Duodenal mucosa (tissue), 2 donors: ENCODE measurements at regions not wholly inside any gene's neighbourhood (a gene's known extent, or its start where the extent isn't known, plus 50 kb on each side); places are given as distances from the start of the nearest gene placed in this dataset.
"Not testable (repeated sequence)": the region's sequence is repeated elsewhere in the genome, so short reads cannot be mapped to it uniquely, and the experiment has no call there.

Experiments used
- H3K27ac ChIP-seq: one replicate; pipeline ENCODE4 v1.7.0; 2013; ENCODE audit warnings: low read depth, low read length
- H3K27me3 ChIP-seq, 2 donors: one replicate each; pipeline ENCODE4 v1.7.0; 2013; ENCODE audit warnings: low read length in 2 of 2, control low read depth in 1 of 2; ENCODE audit not compliant: insufficient read depth in 2 of 2, control insufficient read depth in 1 of 2
- H3K36me3 ChIP-seq, 2 donors: one replicate each; pipeline ENCODE4 v1.7.0; 2013; ENCODE audit warnings: low read length in 2 of 2, control low read depth in 1 of 2; ENCODE audit not compliant: insufficient read depth in 2 of 2, control insufficient read depth in 1 of 2
- H3K4me1 ChIP-seq, 2 donors: one replicate each; pipeline ENCODE4 v1.7.0; 2013; ENCODE audit warnings: low read length in 2 of 2, control low read depth in 1 of 2; ENCODE audit not compliant: insufficient read depth in 2 of 2, control insufficient read depth in 1 of 2
- H3K4me3 ChIP-seq, 2 donors: one replicate each; pipeline ENCODE4 v1.7.0; 2013; ENCODE audit warnings: low read length in 2 of 2, low read depth in 1 of 2
- H3K9ac ChIP-seq, 2 donors: one replicate each; pipeline ENCODE4 v1.7.0; 2013; ENCODE audit warnings: low read length in 2 of 2, low read depth in 1 of 2
- H3K9me3 ChIP-seq, 2 donors: one replicate each; pipeline ENCODE4 v1.7.0; 2013; ENCODE audit warnings: low read length in 2 of 2, control low read depth in 1 of 2; ENCODE audit not compliant: control insufficient read depth in 1 of 2

GRCh38 chr1:189782295-189782694 lies 695.4 kb downstream of the BRINP3 start:
- Histone ChIP-seq H3K4me3 (no peak overlapping the region), H3K9me3 (no peaks in the 10 kb centered on the region), H3K36me3 (no peaks in the 10 kb centered on the region), H3K9ac (no peak overlapping the region), H3K27me3 (no peaks in the 10 kb centered on the region), H3K27ac (no peak overlapping the region), H3K4me1 (no peaks in the 10 kb centered on the region)

- no peaks in the 10 kb centered on the region for H3K36me3 ChIP-seq
- no peak overlapping the region for H3K9ac ChIP-seq
- no peak overlapping the region for H3K27ac ChIP-seq
These were observed 694.2 kb downstream of the BRINP3 start for GRCh38 chr1:189783456-189783855.

GRCh38 chr1:189786761-189787160 lies 690.9 kb downstream of the BRINP3 start:
- Histone ChIP-seq H3K9ac (no peak overlapping the region), H3K4me3 (no peak overlapping the region), H3K4me1 (no peaks in the 10 kb centered on the region), H3K36me3 (no peaks in the 10 kb centered on the region), H3K9me3 (no peaks in the 10 kb centered on the region), H3K27me3 (no peaks in the 10 kb centered on the region), H3K27ac (no peak overlapping the region)

More at GRCh38 chr1:189783456-189783855, 694.2 kb downstream of the BRINP3 start:
- no peaks in the 10 kb centered on the region for H3K27me3 ChIP-seq
- H3K4me3 ChIP-seq, result no peak overlapping the region
- H3K9me3 ChIP-seq, result no peaks in the 10 kb centered on the region
- no peaks in the 10 kb centered on the region for H3K4me1 ChIP-seq

- Histone ChIP-seq H3K36me3 (no peaks in the 10 kb centered on the region), H3K9ac (no peak overlapping the region), H3K27ac (no peak overlapping the region), H3K27me3 (no peaks in the 10 kb centered on the region), H3K4me3 (no peak overlapping the region), H3K9me3 (no peaks in the 10 kb centered on the region), H3K4me1 (no peaks in the 10 kb centered on the region)
These were observed 690.5 kb downstream of the BRINP3 start for GRCh38 chr1:189787201-189787600.

DNA sequence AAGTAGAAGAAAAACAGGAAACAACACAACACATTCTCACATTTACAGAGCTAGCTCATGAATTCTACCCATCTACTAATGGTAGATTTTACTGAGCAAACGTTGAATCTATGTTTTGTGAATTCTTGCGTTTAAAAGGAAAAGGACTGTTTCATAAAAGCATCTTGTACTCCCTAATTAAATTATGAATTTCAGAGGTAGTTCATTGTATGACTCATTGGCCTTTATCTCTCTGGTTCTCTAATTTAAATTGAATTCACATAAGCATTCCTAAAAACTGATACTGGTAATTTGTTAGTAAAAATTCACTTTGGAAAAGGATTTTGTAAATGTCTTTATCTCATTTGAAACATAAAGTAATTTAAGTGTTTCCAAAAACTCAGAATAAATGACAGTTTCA lies 687.3 kb downstream of the BRINP3 start:
- H3K9ac ChIP-seq, result no peak overlapping the region
- H3K36me3 ChIP-seq, result no peaks in the 10 kb centered on the region
- H3K4me1 ChIP-seq, result no peaks in the 10 kb centered on the region
- no peak overlapping the region for H3K4me3 ChIP-seq
- H3K27ac ChIP-seq, result no peak overlapping the region
- H3K9me3 ChIP-seq, result no peaks in the 10 kb centered on the region
- no peaks in the 10 kb centered on the region for H3K27me3 ChIP-seq

DNA sequence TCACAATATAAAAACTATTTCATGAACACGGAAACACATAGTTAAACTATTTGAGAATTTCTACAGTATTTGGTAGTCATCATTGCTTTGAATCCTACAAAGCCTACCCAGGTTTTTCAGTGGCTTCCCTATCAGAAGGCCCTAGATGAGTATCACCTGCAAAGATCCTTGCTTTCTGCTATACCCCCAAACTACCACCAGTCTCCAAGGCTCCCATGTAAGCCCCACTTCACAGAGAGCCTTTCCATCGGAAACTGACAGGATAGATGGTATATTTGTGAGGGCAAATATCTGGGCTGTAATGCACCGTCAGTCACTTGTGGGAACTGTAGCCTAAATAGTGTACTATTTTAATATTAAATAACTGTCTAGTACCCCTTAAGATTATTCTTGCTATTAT lies 674.3 kb downstream of the BRINP3 start:
- H3K9ac ChIP-seq, result no peak overlapping the region
- H3K4me1 ChIP-seq, result no peaks in the 10 kb centered on the region
- no peaks in the 10 kb centered on the region for H3K36me3 ChIP-seq
- H3K9me3 ChIP-seq, result no peaks in the 10 kb centered on the region
- no peak overlapping the region for H3K4me3 ChIP-seq
- no peak overlapping the region for H3K27ac ChIP-seq
- H3K27me3 ChIP-seq, result no peaks in the 10 kb centered on the region

- no peaks in the 10 kb centered on the region for H3K9me3 ChIP-seq
- H3K4me1 ChIP-seq, result no peaks in the 10 kb centered on the region
- H3K9ac ChIP-seq, result no peak overlapping the region
- no peaks in the 10 kb centered on the region for H3K27me3 ChIP-seq
- no peaks in the 10 kb centered on the region for H3K36me3 ChIP-seq
- no peak overlapping the region for H3K27ac ChIP-seq
- H3K4me3 ChIP-seq, result no peak overlapping the region
These were observed 673.3 kb downstream of the BRINP3 start for GRCh38 chr1:189804352-189804751.

- no peaks in the 10 kb centered on the region for H3K9me3 ChIP-seq
- no peaks in the 10 kb centered on the region for H3K36me3 ChIP-seq
- no peaks in the 10 kb centered on the region for H3K4me1 ChIP-seq
- H3K27ac ChIP-seq, result no peak overlapping the region
- H3K9ac ChIP-seq, result no peak overlapping the region
- no peak overlapping the region for H3K4me3 ChIP-seq
- H3K27me3 ChIP-seq, result no peaks in the 10 kb centered on the region
These were observed 671.9 kb downstream of the BRINP3 start for GRCh38 chr1:189805735-189806134.

DNA sequence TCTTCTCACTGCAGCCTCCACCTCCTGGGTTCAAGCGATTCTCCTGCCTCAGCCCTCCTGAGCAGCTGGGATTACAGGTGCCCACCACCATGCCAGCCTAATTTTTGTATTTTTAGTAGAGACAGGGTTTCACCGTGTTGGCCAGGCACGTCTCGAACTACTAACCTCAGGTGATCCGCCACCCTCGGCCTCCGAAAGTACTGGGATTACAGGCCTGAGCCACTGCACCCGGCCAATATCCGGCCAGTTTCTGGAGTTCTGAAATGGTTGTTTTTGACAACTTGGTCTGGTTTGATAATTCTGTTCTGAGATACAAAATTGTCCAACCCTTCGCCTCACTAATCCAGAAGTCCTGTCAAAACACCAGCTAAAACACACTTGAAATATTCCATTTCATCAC lies 667.0 kb downstream of the BRINP3 start:
- H3K27ac ChIP-seq, H3K4me1 ChIP-seq, H3K36me3 ChIP-seq, H3K9ac ChIP-seq, H3K27me3 ChIP-seq, H3K9me3 ChIP-seq, H3K4me3 ChIP-seq: not testable (repeated sequence)

DNA sequence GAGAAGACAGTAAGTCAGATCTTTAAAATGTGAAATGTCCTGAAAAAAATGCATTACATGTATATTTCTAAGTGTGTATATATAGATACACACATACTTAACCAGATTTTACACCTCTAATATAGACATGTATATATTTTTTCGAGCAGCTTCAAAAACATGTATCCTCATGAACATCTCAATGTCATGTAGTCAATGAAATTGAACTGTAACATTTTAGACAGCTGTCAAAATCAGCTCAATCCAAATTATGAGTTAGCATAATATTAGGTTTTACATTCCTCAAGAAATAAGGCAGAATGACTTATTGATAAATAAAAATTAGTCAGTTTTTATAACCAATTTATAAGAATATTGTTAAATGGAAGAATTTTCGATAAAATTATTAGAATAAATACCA lies 665.7 kb downstream of the BRINP3 start:
- Histone ChIP-seq H3K27me3 (no peaks in the 10 kb centered on the region), H3K36me3 (no peaks in the 10 kb centered on the region), H3K4me3 (no peak overlapping the region), H3K9me3 (no peaks in the 10 kb centered on the region), H3K9ac (no peak overlapping the region), H3K4me1 (no peaks in the 10 kb centered on the region), H3K27ac (no peak overlapping the region)

GRCh38 chr1:189816558-189816957 lies 661.1 kb downstream of the BRINP3 start:
- Histone ChIP-seq H3K4me1 (no peaks in the 10 kb centered on the region), H3K27ac (no peak overlapping the region), H3K36me3 (no peaks in the 10 kb centered on the region), H3K9ac (no peak overlapping the region), H3K9me3 (peaks cover 0 to 2% of the 10 kb centered on the region in 2 donors), H3K27me3 (no peaks in the 10 kb centered on the region), H3K4me3 (no peak overlapping the region)
